Right cardiac atrium (tissue), 5 donors: ENCODE measurements at regions not wholly inside any gene's neighbourhood (a gene's known extent, or its start where the extent isn't known, plus 50 kb on each side); places are given as distances from the start of the nearest gene placed in this dataset.
"Not testable (repeated sequence)": the region's sequence is repeated elsewhere in the genome, so short reads cannot be mapped to it uniquely, and the experiment has no call there.

Source experiments
- ATAC-seq, 2 donors: fragments of 200-7000 bp; cut with Tn5 transposase; one replicate each; pipeline versions ENCODE4 v1.8.0 to v1.9.1; 2020; ENCODE audit warnings: moderate library complexity in 2 of 2, mild to moderate bottlenecking in 1 of 2
- DNase-seq, 3 donors: peaks; one replicate each; pipeline ENCODE4 v3.0.0-alpha.2; 2020
- H3K27ac ChIP-seq: one replicate; pipeline ENCODE4 v1.5.1; 2013; ENCODE audit warnings: mild to moderate bottlenecking, low read length, control low read depth, moderate library complexity
- H3K27me3 ChIP-seq: one replicate; pipeline ENCODE4 v1.6.1; 2013; ENCODE audit not compliant: control insufficient read depth, insufficient read depth
- H3K4me1 ChIP-seq: one replicate; pipeline ENCODE4 v1.6.1; 2013; ENCODE audit warnings: low read length; ENCODE audit not compliant: control insufficient read depth, insufficient read depth
- H3K4me3 ChIP-seq: one replicate; pipeline ENCODE4 v1.5.1; 2013; ENCODE audit warnings: low read length, control low read depth
- H3K9me3 ChIP-seq: one replicate; pipeline ENCODE4 v1.6.1; 2013; ENCODE audit warnings: low read length; ENCODE audit not compliant: control insufficient read depth
- WGBS: extraction: QIAGEN DNeasy Blood & Tissue Kit; methylation state at CpG from one replicate; pipeline ENCODE4 v1.1.7; 2013; 5-methylcytosine and 5-hydroxymethylcytosine counted together
- intact Hi-C, 4 donors: fragments of 100-400 bp; cut with DNase I; formaldehyde crosslinking; loops; one replicate each; pipeline versions ENCODE4 v1.11.0 to v1.14.0; 2022 to 2023
- donor health status: healthy with polysubstance abuse.
- donor health status: DM: no; HTN: yes; CAD: no.
- donor health status: DM: no; HTN: no; CAD: no.
- donor health status: DM: no; HTN: yes; CAD: no; lungs with severe emphysema.
- donor health status: DM: yes; HTN: yes; CAD: no.

DNA sequence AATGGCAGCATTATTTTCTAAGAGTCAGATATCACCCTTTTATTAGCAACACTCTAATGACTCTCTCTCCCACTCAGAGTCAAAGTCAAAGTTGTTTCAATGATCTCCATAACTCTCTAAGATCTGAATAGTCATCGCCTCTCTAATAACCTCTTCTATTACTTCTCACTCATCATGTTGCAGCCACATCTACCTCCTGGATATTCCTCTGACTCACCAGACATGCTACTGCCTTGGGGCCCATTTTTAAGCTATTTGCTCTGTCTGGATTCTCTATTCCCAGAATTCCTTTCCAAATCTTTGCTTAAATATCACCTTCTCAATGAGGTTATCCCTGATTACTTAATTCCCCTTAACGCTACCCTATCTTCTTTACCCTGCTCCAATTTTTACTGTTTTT lies 391.8 kb upstream of the MAGEB16 start:
- WGBS, result 97% methylated on average over 2 of the region's 2 CpGs
- no peak for ATAC-seq
- no peak for DNase-seq
- no peak overlapping the region for H3K4me3 ChIP-seq
- H3K9me3 ChIP-seq, result no peaks in the 10 kb centered on the region
- no peaks in the 10 kb centered on the region for H3K4me1 ChIP-seq
- no peak overlapping the region for H3K27ac ChIP-seq
- intact Hi-C loops, result no loop called here
- H3K27me3 ChIP-seq, result no peaks in the 10 kb centered on the region

DNA sequence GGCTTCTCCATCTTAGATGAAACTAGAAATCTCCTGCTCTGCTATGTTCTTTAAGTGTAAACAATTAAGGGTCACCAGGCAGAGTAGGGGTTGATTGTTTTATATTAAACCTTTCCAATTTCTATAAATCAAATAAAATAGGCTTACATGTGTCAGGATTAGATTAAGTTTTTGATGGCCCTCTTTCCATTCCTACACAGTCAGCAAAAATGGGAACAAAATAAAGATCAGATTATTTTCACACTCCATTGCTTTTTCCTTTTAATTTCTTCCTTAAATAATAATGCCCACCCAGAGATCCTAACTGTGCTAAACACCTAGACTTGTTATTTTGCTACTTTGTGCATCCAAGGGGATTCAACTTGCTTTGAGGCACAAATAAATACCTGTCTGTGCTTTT lies 381.4 kb upstream of the MAGEB16 start:
- no peak overlapping the region for H3K4me3 ChIP-seq
- intact Hi-C loops, result no loop called here
- no peak for ATAC-seq
- no peak overlapping the region for H3K27ac ChIP-seq
- H3K9me3 ChIP-seq, result no peaks in the 10 kb centered on the region
- no peaks in the 10 kb centered on the region for H3K27me3 ChIP-seq
- H3K4me1 ChIP-seq, result no peaks in the 10 kb centered on the region
- DNase-seq, result no peak

DNA sequence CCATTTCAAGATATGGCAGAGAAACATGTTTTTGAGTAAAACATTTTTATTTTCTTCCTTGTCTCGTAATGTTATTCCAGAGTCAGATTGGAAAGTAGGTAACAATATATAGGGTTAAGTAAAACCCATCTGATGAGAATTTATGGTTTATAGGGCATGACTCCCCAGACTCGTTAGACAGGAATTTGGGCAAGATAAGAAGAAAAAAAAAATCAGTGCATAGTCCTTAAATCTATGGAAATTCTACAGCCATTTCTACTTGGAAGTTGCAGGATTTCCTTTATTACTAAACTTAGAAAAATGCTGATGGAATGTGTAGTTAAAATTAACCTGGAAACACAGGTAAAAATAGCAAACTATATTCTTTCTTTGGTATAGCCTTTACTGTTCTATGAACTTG lies 366.1 kb upstream of the MAGEB16 start:
- DNase-seq, result no peak

DNA sequence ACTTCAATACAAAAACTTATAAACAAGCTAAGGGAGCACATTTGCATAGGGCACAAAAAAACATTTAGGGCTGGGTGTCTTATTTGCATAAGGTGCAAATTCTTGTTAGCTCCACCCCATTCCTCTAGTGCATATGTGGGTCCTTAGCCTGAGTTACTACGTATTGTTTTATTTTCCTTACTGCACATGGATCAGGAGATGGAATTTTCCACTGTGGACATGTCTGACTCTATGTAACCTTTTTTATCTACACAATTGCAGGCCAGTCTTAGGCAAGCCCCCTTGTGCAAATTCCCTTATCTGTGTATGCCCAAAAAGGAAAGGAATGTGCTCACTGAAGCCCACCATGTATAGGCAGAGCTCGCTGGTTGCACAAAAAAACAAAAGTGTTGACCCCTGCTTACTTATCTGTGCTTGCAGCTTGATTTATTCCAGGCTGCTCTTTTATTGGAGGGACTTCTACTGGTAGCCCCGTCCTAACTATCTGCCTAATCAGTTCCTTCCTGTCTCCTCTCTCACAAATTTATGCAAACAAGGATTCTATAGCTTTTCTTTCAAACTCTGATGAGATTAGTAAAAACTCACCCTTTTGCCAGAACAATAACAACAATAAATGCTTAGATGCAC lies 359.0 kb upstream of the MAGEB16 start:
- H3K27me3 ChIP-seq, result no peaks in the 10 kb centered on the region
- 33% methylated on average over 3 of the region's 3 CpGs for WGBS
- intact Hi-C loops, result no loop called here
- no peak overlapping the region for H3K27ac ChIP-seq
- no peaks in the 10 kb centered on the region for H3K9me3 ChIP-seq
- ATAC-seq, result no peak
- H3K4me3 ChIP-seq, result no peak overlapping the region
- no peak for DNase-seq
- H3K4me1 ChIP-seq, result no peaks in the 10 kb centered on the region

More for the DNA sequence above, 366.1 kb upstream of the MAGEB16 start:
- Histone ChIP-seq H3K27ac (no peak overlapping the region), H3K4me1 (no peaks in the 10 kb centered on the region), H3K9me3 (no peaks in the 10 kb centered on the region), H3K4me3 (no peak overlapping the region), H3K27me3 (no peaks in the 10 kb centered on the region)
- WGBS, result 62% methylated on average over 2 of the region's 2 CpGs
- no peak for ATAC-seq
- intact Hi-C loops, result no loop called here

DNA sequence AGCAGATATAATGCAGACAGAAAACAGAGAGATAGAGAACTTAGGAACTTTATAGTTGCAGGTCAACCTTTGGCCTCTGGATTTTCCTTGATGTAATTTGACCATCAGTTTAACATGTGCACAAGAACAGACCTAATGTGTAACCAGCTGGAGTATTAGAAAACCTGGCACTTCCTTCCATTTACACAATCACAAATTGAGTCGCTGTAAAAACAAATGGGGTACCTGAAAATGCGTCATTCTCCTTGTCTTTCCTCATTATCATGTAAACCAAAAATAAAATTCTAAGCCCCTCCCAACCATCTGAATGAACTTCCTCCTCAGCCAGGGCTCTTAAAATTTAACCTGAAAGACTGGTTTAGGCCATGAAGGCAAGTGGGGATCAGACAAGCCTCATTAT lies 358.4 kb upstream of the MAGEB16 start:
- ATAC-seq (no peak), DNase-seq (no peak)
- Histone ChIP-seq H3K9me3 (no peaks in the 10 kb centered on the region), H3K27me3 (no peaks in the 10 kb centered on the region), H3K27ac (no peak overlapping the region), H3K4me1 (no peaks in the 10 kb centered on the region), H3K4me3 (no peak overlapping the region)
- WGBS, result 66% methylated on average over 2 of the region's 2 CpGs
- intact Hi-C loops, result no loop called here

DNA sequence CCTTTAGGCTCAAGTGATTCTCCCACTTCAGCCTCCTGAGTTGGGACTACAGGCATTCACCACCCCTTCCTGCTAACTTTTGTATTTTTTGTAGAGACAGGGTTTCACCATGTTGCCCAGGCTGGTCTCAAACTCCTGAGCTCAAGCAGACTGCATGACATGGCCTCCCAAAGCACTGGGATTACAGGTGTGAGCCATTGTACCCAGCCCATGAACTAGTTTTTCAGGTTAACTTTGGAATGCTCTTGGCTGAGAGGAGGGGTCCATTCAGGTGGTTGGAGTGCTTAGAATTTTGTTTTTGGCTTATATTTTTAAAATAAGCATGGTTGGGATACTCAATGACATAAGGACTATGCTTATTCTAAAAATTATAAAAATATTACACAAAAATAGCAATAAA lies 355.7 kb upstream of the MAGEB16 start:
- Histone ChIP-seq H3K4me3 (no peak overlapping the region), H3K27me3 (no peaks in the 10 kb centered on the region), H3K9me3 (no peaks in the 10 kb centered on the region), H3K27ac (no peak overlapping the region), H3K4me1 (no peaks in the 10 kb centered on the region)
- DNase-seq (no peak), ATAC-seq (no peak)
- intact Hi-C loops, result no loop called here

DNA sequence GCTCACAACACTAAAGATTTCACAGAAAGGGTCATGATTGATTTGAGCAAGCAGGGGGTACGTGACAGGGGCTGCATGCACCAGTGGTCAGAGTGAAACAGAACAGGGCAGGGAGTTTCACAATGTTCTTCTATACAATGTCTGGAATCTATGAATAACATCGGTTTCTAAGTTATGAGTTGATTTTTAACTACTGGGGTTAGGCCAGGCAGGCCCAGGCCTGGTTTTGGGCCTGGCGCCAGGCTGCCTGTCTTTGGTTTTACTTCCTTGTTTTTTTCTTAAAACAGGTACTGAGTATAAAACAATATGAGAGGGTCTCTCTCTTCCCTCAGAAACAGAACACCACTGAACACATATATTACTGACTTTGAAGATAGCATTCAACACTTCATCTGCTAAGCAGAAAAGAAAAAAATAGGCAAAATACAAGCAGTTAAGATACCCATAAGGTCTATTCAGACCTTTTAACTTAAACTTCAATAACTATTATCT lies 355.0 kb upstream of the MAGEB16 start:
- H3K4me3 ChIP-seq, ATAC-seq, intact Hi-C loops, H3K27ac ChIP-seq, H3K9me3 ChIP-seq, H3K27me3 ChIP-seq, H3K4me1 ChIP-seq: not testable (repeated sequence)
- DNase-seq, result peak in 2 of 3 donors; percentile 41 to 60
- 78% methylated on average over 3 of the region's 3 CpGs for WGBS

DNA sequence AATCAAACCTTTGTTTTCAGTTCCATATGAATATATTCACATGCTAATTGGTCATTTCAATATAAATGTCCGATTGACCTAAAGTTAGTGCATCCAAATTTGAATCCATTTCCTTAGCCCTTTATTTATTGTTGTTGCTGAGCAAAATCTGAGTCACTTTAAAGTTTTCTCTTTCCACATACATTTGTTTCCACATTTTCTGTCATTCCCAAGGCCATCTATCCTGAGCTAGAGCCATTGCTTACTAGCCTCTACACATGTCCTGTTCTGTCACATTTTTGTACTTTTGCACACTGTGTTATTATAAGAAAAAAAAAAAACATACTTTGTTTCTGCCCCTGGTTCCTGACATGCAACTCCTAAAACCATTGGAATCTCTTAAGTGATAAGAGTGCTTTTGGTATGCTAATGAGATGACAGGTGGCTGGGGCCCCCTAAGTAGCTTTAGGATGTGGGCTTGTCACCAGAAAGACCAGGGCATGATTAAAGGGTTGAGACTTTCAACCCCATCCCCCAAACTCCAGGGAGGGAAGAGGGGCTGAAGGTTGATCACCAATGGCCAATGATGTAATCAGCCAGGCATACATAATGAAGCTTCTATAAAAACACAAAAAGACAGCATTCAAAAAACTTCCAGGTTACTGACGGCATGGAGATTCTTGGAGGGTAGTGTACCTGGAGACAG lies 353.3 kb upstream of the MAGEB16 start:
- ATAC-seq, result no peak
- H3K27ac ChIP-seq, result no peak overlapping the region
- H3K4me1 ChIP-seq, result no peaks in the 10 kb centered on the region
- no peaks in the 10 kb centered on the region for H3K9me3 ChIP-seq
- no peak for DNase-seq
- H3K27me3 ChIP-seq, result no peaks in the 10 kb centered on the region
- 85% methylated on average over 2 of the region's 2 CpGs for WGBS
- intact Hi-C loops, result no loop called here
- H3K4me3 ChIP-seq, result no peak overlapping the region

DNA sequence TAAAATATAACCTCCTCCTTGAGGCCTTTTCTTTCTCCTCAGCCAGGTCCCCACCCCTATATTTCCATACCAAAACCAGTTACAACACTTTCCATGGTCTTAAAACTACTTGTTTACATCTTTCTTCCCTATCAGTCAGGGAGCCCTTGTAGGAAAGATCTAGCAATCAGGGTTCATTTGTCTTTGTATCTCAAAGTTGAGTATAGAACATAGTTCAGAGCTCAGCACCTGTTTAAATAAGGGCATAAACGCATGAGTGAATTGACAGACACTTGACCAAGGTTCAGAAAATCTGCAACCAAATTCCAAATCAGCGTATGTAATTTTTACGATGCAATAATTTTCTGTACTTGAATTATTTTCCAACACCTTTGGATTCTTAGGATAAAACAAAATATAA lies 352.2 kb upstream of the MAGEB16 start:
- ATAC-seq (no peak), DNase-seq (no peak)
- Histone ChIP-seq H3K9me3 (no peaks in the 10 kb centered on the region), H3K27ac (no peak overlapping the region), H3K4me1 (no peaks in the 10 kb centered on the region), H3K4me3 (no peak overlapping the region), H3K27me3 (no peaks in the 10 kb centered on the region)
- intact Hi-C loops, result no loop called here
- 93% methylated on average over 3 of the region's 3 CpGs for WGBS

DNA sequence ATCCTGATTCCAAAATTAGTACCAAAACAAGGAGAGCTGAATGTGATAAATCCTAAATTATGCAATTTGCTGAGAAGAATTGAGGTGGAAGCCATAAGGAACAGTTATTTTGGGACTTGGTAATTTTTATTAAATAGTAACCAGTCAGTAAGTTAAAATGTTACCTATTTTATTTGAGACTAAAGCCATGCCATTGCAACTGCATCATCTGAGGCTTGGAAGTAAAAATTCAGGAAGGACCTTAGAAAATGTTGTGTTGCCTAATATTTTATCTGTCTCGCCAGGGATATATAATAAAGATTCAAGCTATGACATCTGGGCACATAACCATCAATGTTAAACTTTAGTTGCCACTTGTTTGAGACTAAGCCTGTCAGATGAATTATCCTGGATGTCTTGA lies 341.3 kb upstream of the MAGEB16 start:
- DNase-seq (no peak), ATAC-seq (no peak)
- Histone ChIP-seq H3K27me3 (no peaks in the 10 kb centered on the region), H3K9me3 (no peaks in the 10 kb centered on the region), H3K27ac (no peak overlapping the region), H3K4me3 (no peak overlapping the region), H3K4me1 (no peaks in the 10 kb centered on the region)
- intact Hi-C loops, result no loop called here
- WGBS, result 89% methylated on average over 1 of the region's 1 CpG

DNA sequence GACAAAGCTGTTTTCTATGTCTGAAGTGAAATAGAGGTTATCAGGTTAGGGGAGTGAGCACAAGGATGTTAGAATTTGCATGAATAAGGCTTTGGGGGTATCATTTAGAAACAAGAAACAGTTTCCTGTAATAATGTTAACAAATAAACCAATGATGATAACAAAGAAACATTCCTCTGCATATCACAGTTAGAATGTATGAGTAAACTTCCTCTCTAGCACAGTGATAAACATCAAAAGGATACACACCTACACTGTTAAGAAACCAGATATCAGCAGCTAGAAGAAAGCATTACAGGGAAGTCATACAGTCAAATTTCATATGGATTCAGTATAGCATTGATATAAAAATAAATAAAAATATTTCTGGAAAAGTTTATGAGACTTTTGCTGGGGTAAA lies 340.0 kb upstream of the MAGEB16 start:
- intact Hi-C loops, result no loop called here
- no peak for ATAC-seq
- no peak overlapping the region for H3K27ac ChIP-seq
- H3K27me3 ChIP-seq, result no peaks in the 10 kb centered on the region
- no peak overlapping the region for H3K4me3 ChIP-seq
- H3K9me3 ChIP-seq, result no peaks in the 10 kb centered on the region
- DNase-seq, result no peak
- H3K4me1 ChIP-seq, result no peaks in the 10 kb centered on the region

DNA sequence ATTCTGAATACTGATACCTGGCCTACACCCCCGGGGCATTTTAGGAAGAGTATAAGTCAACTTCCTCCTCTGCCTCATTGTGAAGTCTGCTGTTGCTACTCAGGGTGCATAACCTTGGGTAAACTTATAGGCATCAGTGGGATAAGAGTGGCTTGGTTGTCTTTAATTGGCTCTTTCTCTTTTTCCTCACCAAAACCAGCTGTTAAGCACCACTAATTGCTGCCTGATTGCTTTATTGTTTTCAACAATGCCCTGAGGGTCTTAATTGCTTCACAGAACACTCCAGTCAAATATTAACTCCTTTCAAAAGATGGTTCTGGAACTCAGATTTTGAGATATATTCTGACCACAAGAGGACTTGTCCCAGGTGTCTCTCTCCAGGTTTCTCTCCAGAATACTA lies 337.0 kb upstream of the MAGEB16 start:
- WGBS, result 73% methylated on average over 1 of the region's 1 CpG
- H3K4me3 ChIP-seq, result no peak overlapping the region
- DNase-seq (no peak), ATAC-seq (no peak)
- H3K4me1 ChIP-seq, result no peaks in the 10 kb centered on the region
- H3K27me3 ChIP-seq, result no peaks in the 10 kb centered on the region
- H3K27ac ChIP-seq, result no peak overlapping the region
- no peaks in the 10 kb centered on the region for H3K9me3 ChIP-seq
- intact Hi-C loops, result no loop called here
